GM23338 (cell line): ENCODE measurements at regions not wholly inside any gene's neighbourhood (a gene's known extent, or its start where the extent isn't known, plus 50 kb on each side); places are given as distances from the start of the nearest gene placed in this dataset.

ENCODE experiments used
- ATAC-seq: fragments of 200-7000 bp; cut with Tn5 transposase; 3 replicates; pipeline ENCODE4 v1.9.1; 2020
- DNase-seq: peaks from one replicate; pipeline ENCODE4 v3.0.0-alpha.2; 2015; ENCODE audit warnings: low spot score
- H2AFZ ChIP-seq: fragments of 200-600 bp; sonication (generic); 2 replicates; pipeline ENCODE4 v1.8.0; 2016; ENCODE audit warnings: antibody characterized with exemption, mild to moderate bottlenecking, moderate library complexity
- H3F3A ChIP-seq: fragments of 200-600 bp; sonication (generic); replicated peaks from 2 replicates; pipeline ENCODE4 v1.8.0; 2017; ENCODE audit warnings: antibody characterized with exemption, mixed run types, low read depth
- H3K27ac ChIP-seq: fragments of 200-600 bp; sonication (generic); 2 replicates; pipeline ENCODE4 v1.6.1; 2016; ENCODE audit warnings: low read depth
- H3K27me3 ChIP-seq: fragments of 200-600 bp; sonication (generic); 2 replicates; pipeline ENCODE4 v1.8.0; 2016; ENCODE audit warnings: mild to moderate bottlenecking, mixed run types, moderate library complexity; ENCODE audit not compliant: insufficient read depth
- H3K36me3 ChIP-seq: fragments of 200-600 bp; sonication (generic); 2 replicates; pipeline ENCODE4 v1.8.0; 2016; ENCODE audit warnings: mild to moderate bottlenecking; ENCODE audit not compliant: insufficient read depth
- H3K4me1 ChIP-seq: fragments of 200-600 bp; sonication (generic); 2 replicates; pipeline ENCODE4 v1.8.0; 2016; ENCODE audit warnings: mild to moderate bottlenecking, moderate library complexity; ENCODE audit not compliant: insufficient read depth
- H3K4me2 ChIP-seq: fragments of 200-600 bp; sonication (generic); 2 replicates; pipeline ENCODE4 v1.7.1; 2017; ENCODE audit warnings: mixed run types
- H3K4me3 ChIP-seq: fragments of 200-600 bp; sonication (generic); 2 replicates; pipeline ENCODE4 v1.6.1; 2016; ENCODE audit warnings: mixed run types
- H3K79me2 ChIP-seq: fragments of 200-600 bp; sonication (generic); replicated peaks from 2 replicates; pipeline ENCODE4 v1.8.0; 2017; ENCODE audit warnings: mild to moderate bottlenecking; ENCODE audit not compliant: insufficient read depth
- H3K9me2 ChIP-seq: fragments of 200-600 bp; sonication (generic); 2 replicates; pipeline ENCODE4 v1.8.0; 2017; ENCODE audit not compliant: insufficient read depth
- H4K20me1 ChIP-seq: fragments of 200-600 bp; sonication (generic); replicated peaks from 2 replicates; pipeline ENCODE4 v1.8.0; 2017; ENCODE audit warnings: mild to moderate bottlenecking; ENCODE audit not compliant: insufficient read depth
- H3K27ac Mint-ChIP-seq: 2 replicates; pipeline ENCODE4 v1.8.0; 2020; ENCODE audit warnings: inconsistent platforms, mild to moderate bottlenecking, moderate library complexity, mixed read lengths
- H3K27me3 Mint-ChIP-seq: 3 replicates; pipeline ENCODE4 v1.8.0; 2022; ENCODE audit warnings: low read depth, mild to moderate bottlenecking, moderate library complexity, mixed read lengths, inconsistent platforms; ENCODE audit not compliant: insufficient read depth, poor library complexity
- H3K36me3 Mint-ChIP-seq: 3 replicates; pipeline ENCODE4 v1.8.0; 2021; ENCODE audit warnings: low read depth, mild to moderate bottlenecking, inconsistent platforms, moderate library complexity, mixed read lengths
- H3K4me1 Mint-ChIP-seq: 3 replicates; pipeline ENCODE4 v1.8.0; 2020; ENCODE audit warnings: mild to moderate bottlenecking, inconsistent platforms, mixed read lengths
- H3K4me3 Mint-ChIP-seq: 3 replicates; pipeline ENCODE4 v1.8.0; 2021; ENCODE audit warnings: moderate library complexity, mild to moderate bottlenecking, inconsistent platforms, mixed read lengths
- H3K9me3 Mint-ChIP-seq: 3 replicates; pipeline ENCODE4 v1.8.0; 2020; ENCODE audit warnings: moderate library complexity, mild to moderate bottlenecking, inconsistent platforms, mixed read lengths
- ETS1 ChIP-seq: IDR thresholded peaks from 2 replicates; pipeline ENCODE4 v1.6.1; 2016; ENCODE audit warnings: antibody characterized with exemption
- EZH2 ChIP-seq: fragments of 200-600 bp; sonication (generic); IDR thresholded peaks from one replicate; pipeline ENCODE4 v1.8.0; 2017; ENCODE audit warnings: antibody characterized with exemption, mild to moderate bottlenecking, low read depth; ENCODE audit not compliant: unreplicated experiment
- EZH2phosphoT487 ChIP-seq: fragments of 200-600 bp; sonication (generic); IDR thresholded peaks from one replicate; pipeline ENCODE4 v1.8.1; 2018; ENCODE audit warnings: antibody characterized with exemption; ENCODE audit not compliant: unreplicated experiment
- JUNB ChIP-seq: IDR thresholded peaks from one replicate; pipeline ENCODE4 v1.6.1; 2016; ENCODE audit warnings: antibody characterized with exemption; ENCODE audit not compliant: unreplicated experiment
- NANOG ChIP-seq: IDR thresholded peaks from 2 replicates; pipeline ENCODE4 v1.6.1; 2016; ENCODE audit warnings: antibody characterized with exemption, borderline replicate concordance
- STAT1 ChIP-seq: IDR thresholded peaks from one replicate; pipeline ENCODE4 v1.6.1; 2016; ENCODE audit warnings: antibody characterized with exemption; ENCODE audit not compliant: unreplicated experiment
- TF ChIP-seq, protein P1 (sequence below), 2 experiments: fragments of 200-600 bp in 1 of 2; sonication (generic) in 1 of 2; conservative IDR thresholded peaks; 2 replicates each; pipeline versions ENCODE4 v1.5.1 to v1.6.1; 2016 to 2017; ENCODE audit warnings: antibody characterized with exemption in 2 of 2, low read depth in 2 of 2, mild to moderate bottlenecking in 2 of 2, moderate library complexity in 1 of 2
- TF ChIP-seq, protein P2 (sequence below): fragments of 250-450 bp; sonication (Bioruptor Pico); IDR thresholded peaks from 2 replicates; pipeline ENCODE4 v1.5.0; 2020; ENCODE audit warnings: mild to moderate bottlenecking, moderate library complexity
- TF ChIP-seq, protein P3 (sequence below): IDR thresholded peaks from one replicate; pipeline ENCODE4 v1.6.1; 2018; ENCODE audit warnings: antibody characterized with exemption; ENCODE audit not compliant: unreplicated experiment

GRCh38 chr12:41653386-41654326 lies 465.5 kb downstream of the PDZRN4 start:
- Histone ChIP-seq H3K27me3 (no peaks in the 10 kb centered on the region), H2AFZ (no peak overlapping the region), H3K79me2 (no peaks in the 10 kb centered on the region), H3F3A (no peaks in the 10 kb centered on the region), H4K20me1 (no peaks in the 10 kb centered on the region), H3K4me2 (no peak overlapping the region), H3K27ac (no peak overlapping the region), H3K36me3 (no peaks in the 10 kb centered on the region), H3K4me3 (no peak overlapping the region), H3K4me1 (0 out of 2 replicates have a peak, but pooled peaks cover 3% of the 10 kb centered on the region), H3K9me2 (no peaks in the 10 kb centered on the region)
- Mint-ChIP-seq H3K36me3 (no peaks in the 10 kb centered on the region; the same call in 2 of the 3 replicates), H3K4me1 (peaks cover 4% of the 10 kb centered on the region; the same call in 2 of the 3 replicates), H3K27ac (no peak overlapping the region), H3K9me3 (no peaks in the 10 kb centered on the region; the same call in 2 of the 3 replicates), H3K4me3 (no peak overlapping the region), H3K27me3 (no peaks in the 10 kb centered on the region)
- TF ChIP-seq, protein P1, sequence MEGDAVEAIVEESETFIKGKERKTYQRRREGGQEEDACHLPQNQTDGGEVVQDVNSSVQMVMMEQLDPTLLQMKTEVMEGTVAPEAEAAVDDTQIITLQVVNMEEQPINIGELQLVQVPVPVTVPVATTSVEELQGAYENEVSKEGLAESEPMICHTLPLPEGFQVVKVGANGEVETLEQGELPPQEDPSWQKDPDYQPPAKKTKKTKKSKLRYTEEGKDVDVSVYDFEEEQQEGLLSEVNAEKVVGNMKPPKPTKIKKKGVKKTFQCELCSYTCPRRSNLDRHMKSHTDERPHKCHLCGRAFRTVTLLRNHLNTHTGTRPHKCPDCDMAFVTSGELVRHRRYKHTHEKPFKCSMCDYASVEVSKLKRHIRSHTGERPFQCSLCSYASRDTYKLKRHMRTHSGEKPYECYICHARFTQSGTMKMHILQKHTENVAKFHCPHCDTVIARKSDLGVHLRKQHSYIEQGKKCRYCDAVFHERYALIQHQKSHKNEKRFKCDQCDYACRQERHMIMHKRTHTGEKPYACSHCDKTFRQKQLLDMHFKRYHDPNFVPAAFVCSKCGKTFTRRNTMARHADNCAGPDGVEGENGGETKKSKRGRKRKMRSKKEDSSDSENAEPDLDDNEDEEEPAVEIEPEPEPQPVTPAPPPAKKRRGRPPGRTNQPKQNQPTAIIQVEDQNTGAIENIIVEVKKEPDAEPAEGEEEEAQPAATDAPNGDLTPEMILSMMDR (conservative IDR thresholded peaks at IDR 0.05; ENCODE audit: low read depth in 2 of 2) = no peak
- TF ChIP-seq JUNB (no peak), EZH2 (no peak), STAT1 (no peak), NANOG (no peak), ETS1 (no peak), EZH2phosphoT487 (no peak)
- TF ChIP-seq, protein P2, sequence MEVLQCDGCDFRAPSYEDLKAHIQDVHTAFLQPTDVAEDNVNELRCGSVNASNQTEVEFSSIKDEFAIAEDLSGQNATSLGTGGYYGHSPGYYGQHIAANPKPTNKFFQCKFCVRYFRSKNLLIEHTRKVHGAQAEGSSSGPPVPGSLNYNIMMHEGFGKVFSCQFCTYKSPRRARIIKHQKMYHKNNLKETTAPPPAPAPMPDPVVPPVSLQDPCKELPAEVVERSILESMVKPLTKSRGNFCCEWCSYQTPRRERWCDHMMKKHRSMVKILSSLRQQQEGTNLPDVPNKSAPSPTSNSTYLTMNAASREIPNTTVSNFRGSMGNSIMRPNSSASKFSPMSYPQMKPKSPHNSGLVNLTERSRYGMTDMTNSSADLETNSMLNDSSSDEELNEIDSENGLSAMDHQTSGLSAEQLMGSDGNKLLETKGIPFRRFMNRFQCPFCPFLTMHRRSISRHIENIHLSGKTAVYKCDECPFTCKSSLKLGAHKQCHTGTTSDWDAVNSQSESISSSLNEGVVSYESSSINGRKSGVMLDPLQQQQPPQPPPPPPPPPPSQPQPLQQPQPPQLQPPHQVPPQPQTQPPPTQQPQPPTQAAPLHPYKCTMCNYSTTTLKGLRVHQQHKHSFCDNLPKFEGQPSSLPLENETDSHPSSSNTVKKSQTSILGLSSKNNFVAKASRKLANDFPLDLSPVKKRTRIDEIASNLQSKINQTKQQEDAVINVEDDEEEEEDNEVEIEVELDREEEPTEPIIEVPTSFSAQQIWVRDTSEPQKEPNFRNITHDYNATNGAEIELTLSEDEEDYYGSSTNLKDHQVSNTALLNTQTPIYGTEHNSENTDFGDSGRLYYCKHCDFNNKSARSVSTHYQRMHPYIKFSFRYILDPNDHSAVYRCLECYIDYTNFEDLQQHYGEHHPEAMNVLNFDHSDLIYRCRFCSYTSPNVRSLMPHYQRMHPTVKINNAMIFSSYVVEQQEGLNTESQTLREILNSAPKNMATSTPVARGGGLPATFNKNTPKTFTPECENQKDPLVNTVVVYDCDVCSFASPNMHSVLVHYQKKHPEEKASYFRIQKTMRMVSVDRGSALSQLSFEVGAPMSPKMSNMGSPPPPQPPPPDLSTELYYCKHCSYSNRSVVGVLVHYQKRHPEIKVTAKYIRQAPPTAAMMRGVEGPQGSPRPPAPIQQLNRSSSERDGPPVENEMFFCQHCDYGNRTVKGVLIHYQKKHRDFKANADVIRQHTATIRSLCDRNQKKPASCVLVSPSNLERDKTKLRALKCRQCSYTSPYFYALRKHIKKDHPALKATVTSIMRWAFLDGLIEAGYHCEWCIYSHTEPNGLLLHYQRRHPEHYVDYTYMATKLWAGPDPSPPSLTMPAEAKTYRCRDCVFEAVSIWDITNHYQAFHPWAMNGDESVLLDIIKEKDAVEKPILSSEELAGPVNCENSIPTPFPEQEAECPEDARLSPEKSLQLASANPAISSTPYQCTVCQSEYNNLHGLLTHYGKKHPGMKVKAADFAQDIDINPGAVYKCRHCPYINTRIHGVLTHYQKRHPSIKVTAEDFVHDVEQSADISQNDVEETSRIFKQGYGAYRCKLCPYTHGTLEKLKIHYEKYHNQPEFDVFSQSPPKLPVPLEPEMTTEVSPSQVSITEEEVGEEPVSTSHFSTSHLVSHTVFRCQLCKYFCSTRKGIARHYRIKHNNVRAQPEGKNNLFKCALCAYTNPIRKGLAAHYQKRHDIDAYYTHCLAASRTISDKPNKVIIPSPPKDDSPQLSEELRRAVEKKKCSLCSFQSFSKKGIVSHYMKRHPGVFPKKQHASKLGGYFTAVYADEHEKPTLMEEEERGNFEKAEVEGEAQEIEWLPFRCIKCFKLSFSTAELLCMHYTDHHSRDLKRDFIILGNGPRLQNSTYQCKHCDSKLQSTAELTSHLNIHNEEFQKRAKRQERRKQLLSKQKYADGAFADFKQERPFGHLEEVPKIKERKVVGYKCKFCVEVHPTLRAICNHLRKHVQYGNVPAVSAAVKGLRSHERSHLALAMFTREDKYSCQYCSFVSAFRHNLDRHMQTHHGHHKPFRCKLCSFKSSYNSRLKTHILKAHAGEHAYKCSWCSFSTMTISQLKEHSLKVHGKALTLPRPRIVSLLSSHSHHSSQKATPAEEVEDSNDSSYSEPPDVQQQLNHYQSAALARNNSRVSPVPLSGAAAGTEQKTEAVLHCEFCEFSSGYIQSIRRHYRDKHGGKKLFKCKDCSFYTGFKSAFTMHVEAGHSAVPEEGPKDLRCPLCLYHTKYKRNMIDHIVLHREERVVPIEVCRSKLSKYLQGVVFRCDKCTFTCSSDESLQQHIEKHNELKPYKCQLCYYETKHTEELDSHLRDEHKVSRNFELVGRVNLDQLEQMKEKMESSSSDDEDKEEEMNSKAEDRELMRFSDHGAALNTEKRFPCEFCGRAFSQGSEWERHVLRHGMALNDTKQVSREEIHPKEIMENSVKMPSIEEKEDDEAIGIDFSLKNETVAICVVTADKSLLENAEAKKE = no peak
- TF ChIP-seq, protein P3, sequence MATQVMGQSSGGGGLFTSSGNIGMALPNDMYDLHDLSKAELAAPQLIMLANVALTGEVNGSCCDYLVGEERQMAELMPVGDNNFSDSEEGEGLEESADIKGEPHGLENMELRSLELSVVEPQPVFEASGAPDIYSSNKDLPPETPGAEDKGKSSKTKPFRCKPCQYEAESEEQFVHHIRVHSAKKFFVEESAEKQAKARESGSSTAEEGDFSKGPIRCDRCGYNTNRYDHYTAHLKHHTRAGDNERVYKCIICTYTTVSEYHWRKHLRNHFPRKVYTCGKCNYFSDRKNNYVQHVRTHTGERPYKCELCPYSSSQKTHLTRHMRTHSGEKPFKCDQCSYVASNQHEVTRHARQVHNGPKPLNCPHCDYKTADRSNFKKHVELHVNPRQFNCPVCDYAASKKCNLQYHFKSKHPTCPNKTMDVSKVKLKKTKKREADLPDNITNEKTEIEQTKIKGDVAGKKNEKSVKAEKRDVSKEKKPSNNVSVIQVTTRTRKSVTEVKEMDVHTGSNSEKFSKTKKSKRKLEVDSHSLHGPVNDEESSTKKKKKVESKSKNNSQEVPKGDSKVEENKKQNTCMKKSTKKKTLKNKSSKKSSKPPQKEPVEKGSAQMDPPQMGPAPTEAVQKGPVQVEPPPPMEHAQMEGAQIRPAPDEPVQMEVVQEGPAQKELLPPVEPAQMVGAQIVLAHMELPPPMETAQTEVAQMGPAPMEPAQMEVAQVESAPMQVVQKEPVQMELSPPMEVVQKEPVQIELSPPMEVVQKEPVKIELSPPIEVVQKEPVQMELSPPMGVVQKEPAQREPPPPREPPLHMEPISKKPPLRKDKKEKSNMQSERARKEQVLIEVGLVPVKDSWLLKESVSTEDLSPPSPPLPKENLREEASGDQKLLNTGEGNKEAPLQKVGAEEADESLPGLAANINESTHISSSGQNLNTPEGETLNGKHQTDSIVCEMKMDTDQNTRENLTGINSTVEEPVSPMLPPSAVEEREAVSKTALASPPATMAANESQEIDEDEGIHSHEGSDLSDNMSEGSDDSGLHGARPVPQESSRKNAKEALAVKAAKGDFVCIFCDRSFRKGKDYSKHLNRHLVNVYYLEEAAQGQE = no peak
- DNase-seq (no peak), ATAC-seq (no peak)
